Kidney (tissue), 13 donors: ENCODE measurements at regions not wholly inside any gene's neighbourhood (a gene's known extent, or its start where the extent isn't known, plus 50 kb on each side); places are given as distances from the start of the nearest gene placed in this dataset.

Experiments used
- DNase-seq, 5 donors: peaks; one replicate each; pipeline ENCODE4 v3.0.0-alpha.2; 2013 to 2020
- FAIRE-seq: peaks from 2 replicates; lab custom pipeline; 2012; peaks lifted over from hg19 to GRCh38; lab: Jason Lieb, UNC
- H3K27ac ChIP-seq, 2 donors: one replicate each; pipeline ENCODE4 v1.7.0; 2013; ENCODE audit warnings: low read depth in 2 of 2, low read length in 2 of 2, inconsistent platforms in 1 of 2
- H3K27me3 ChIP-seq: one replicate; pipeline ENCODE4 v1.7.1; 2013; ENCODE audit warnings: low read length, inconsistent platforms; ENCODE audit not compliant: control insufficient read depth, insufficient read depth
- H3K36me3 ChIP-seq, 3 donors: one replicate each; pipeline versions ENCODE4 v1.7.0 to v1.7.1; 2013; ENCODE audit warnings: low read length in 3 of 3, control low read depth in 1 of 3, inconsistent platforms in 1 of 3; ENCODE audit not compliant: insufficient read depth in 3 of 3, control insufficient read depth in 2 of 3
- H3K4me1 ChIP-seq, 3 donors: one replicate each; pipeline versions ENCODE4 v1.7.0 to v1.7.1; 2013; ENCODE audit warnings: low read length in 3 of 3, inconsistent platforms in 1 of 3, low read depth in 1 of 3; ENCODE audit not compliant: control insufficient read depth in 2 of 3, insufficient read depth in 2 of 3
- H3K4me3 ChIP-seq, 3 donors: one replicate each; pipeline versions ENCODE4 v1.7.0 to v1.8.1; 2013; ENCODE audit warnings: low read length in 3 of 3, control low read depth in 1 of 3, inconsistent platforms in 1 of 3
- H3K9ac ChIP-seq, 3 donors: one replicate each; pipeline versions ENCODE4 v1.7.0 to v1.7.1; 2013; ENCODE audit warnings: low read length in 3 of 3, control low read depth in 1 of 3, inconsistent platforms in 1 of 3
- H3K9me3 ChIP-seq, 3 donors: one replicate each; pipeline versions ENCODE4 v1.7.0 to v1.7.1; 2013; ENCODE audit warnings: low read length in 3 of 3, control low read depth in 1 of 3, inconsistent platforms in 1 of 3; ENCODE audit not compliant: control insufficient read depth in 2 of 3, insufficient read depth in 1 of 3
- CTCF ChIP-seq: IDR thresholded peaks from 3 replicates; pipeline ENCODE4 v1.5.1; 2012; ENCODE audit warnings: mild to moderate bottlenecking, moderate library complexity, borderline replicate concordance; ENCODE audit not compliant: insufficient read depth; ENCODE audit errors: extremely low read depth
- intact Hi-C: fragments of 100-400 bp; cut with DNase I; formaldehyde crosslinking; loops from one replicate; pipeline ENCODE4 v1.11.1; 2022
- donor health status: control.
- donor health status: control.
- donor health status: control.
- donor health status: control.
- donor health status: control.
- donor health status: DM: yes; HTN: yes; CAD: no.
- donor health status: Normal renal cell carcinoma (clear cell type).

- H3K36me3 ChIP-seq, result no peaks in the 10 kb centered on the region
- no peaks in the 10 kb centered on the region for H3K4me1 ChIP-seq
- intact Hi-C loops, result no loop called here
- no peak for DNase-seq
- H3K9me3 ChIP-seq, result peaks cover 0 to 2% (median 0%) of the 10 kb centered on the region in 3 donors
- no peak for TF ChIP-seq CTCF
- H3K27ac ChIP-seq, result no peak overlapping the region
- H3K4me3 ChIP-seq, result no peak overlapping the region
- no peaks in the 10 kb centered on the region for H3K27me3 ChIP-seq
- no peak for FAIRE-seq
- H3K9ac ChIP-seq, result no peak overlapping the region
Measured at GRCh38 chr1:112196008-112196588, 199.9 kb upstream of the CTTNBP2NL start.

DNA sequence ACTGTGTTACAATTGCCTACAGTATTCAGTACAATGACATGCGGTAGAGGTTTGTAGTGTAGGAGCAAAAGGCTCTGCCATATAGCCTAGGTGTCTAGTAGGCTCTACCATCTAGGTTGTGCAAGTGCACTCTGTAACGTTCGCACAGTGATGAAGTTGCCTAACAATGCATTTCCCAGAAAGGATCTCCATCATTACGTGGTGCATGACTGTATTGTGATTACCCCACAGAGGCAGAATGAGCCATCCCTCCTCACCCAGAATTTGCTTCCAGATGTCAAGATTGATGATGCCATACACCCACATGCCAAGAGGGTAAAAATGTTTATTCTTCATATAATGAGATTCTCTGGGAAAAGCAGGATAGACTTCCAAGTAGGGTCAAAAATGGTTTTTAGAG, 199.3 kb upstream of the CTTNBP2NL start:
- Histone ChIP-seq H3K27me3 (no peaks in the 10 kb centered on the region), H3K27ac (no peak overlapping the region), H3K4me3 (no peak overlapping the region), H3K4me1 (no peaks in the 10 kb centered on the region), H3K9me3 (peaks cover 0 to 2% (median 0%) of the 10 kb centered on the region in 3 donors), H3K36me3 (no peaks in the 10 kb centered on the region), H3K9ac (no peak overlapping the region)
- no peak for DNase-seq
- TF ChIP-seq CTCF, result no peak
- intact Hi-C loops, result no loop called here
- FAIRE-seq, result no peak

- no peak for FAIRE-seq
Measured at GRCh38 chr1:112209493-112209892, 186.5 kb upstream of the CTTNBP2NL start.

More at GRCh38 chr1:112209493-112209892, 186.5 kb upstream of the CTTNBP2NL start:
- peaks cover 0 to 4% (median 0%) of the 10 kb centered on the region in 3 donors for H3K9me3 ChIP-seq
- TF ChIP-seq CTCF, result no peak
- H3K4me3 ChIP-seq, result no peak overlapping the region
- DNase-seq, result no peak
- no peak overlapping the region for H3K27ac ChIP-seq
- intact Hi-C loops, result no loop called here
- H3K27me3 ChIP-seq, result no peaks in the 10 kb centered on the region
- H3K36me3 ChIP-seq, result no peaks in the 10 kb centered on the region
- H3K4me1 ChIP-seq, result no peaks in the 10 kb centered on the region
- H3K9ac ChIP-seq, result no peak overlapping the region
